ENCODE measurements at regions not wholly inside any gene's neighbourhood (a gene's known extent, or its start where the extent isn't known, plus 50 kb on each side); places are given as distances from the start of the nearest gene placed in this dataset.

DNA sequence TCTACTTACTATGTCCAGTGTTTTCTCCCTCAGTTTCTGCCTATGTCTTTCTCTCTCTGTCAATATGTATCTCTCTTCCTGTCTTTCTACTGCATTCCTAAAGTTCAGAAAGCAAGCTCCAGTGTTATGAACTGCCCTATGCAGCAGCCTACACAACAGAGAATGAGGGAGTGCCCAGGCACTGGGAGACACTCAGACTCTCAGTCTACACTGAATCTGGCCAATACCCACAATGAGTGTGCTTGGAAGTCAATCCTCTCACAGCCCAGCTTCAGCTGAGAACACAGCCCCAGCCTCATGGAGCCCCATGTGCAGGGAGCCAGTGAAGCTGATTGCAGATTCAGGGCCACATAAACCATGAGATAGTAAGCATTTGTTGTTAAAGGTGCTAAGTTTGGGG is 128.7 kb downstream of the ALG10 start:
- TF ChIP-seq, protein P1, sequence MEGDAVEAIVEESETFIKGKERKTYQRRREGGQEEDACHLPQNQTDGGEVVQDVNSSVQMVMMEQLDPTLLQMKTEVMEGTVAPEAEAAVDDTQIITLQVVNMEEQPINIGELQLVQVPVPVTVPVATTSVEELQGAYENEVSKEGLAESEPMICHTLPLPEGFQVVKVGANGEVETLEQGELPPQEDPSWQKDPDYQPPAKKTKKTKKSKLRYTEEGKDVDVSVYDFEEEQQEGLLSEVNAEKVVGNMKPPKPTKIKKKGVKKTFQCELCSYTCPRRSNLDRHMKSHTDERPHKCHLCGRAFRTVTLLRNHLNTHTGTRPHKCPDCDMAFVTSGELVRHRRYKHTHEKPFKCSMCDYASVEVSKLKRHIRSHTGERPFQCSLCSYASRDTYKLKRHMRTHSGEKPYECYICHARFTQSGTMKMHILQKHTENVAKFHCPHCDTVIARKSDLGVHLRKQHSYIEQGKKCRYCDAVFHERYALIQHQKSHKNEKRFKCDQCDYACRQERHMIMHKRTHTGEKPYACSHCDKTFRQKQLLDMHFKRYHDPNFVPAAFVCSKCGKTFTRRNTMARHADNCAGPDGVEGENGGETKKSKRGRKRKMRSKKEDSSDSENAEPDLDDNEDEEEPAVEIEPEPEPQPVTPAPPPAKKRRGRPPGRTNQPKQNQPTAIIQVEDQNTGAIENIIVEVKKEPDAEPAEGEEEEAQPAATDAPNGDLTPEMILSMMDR (IDR thresholded peaks at IDR 0.05) = no peak
- no peak for TF ChIP-seq POLR2A (IDR thresholded peaks at IDR 0.05)
